ENCODE measurements at regions not wholly inside any gene's neighbourhood (a gene's known extent, or its start where the extent isn't known, plus 50 kb on each side); places are given as distances from the start of the nearest gene placed in this dataset.

GRCh38 chr6:37101991-37102298 lies 68.0 kb upstream of the PIM1 start:
- ATAC-seq (ENCODE audit: low FRiP score in 2 of 2) (no peak), DNase-seq (no peak)
- Histone ChIP-seq H3K36me3 (no peaks in the 10 kb centered on the region), H3K4me1 (peaks cover 24 to 27% (median 27%) of the 10 kb centered on the region in 4 donors), H3K9me3 (no peaks in the 10 kb centered on the region), H3K27me3 (no peaks in the 10 kb centered on the region), H3K27ac (peak overlapping the region; percentile 83 to 90 (median 87)), H3K4me3 (peak overlapping the region in 3 of 4 donors; percentile 43 to 52 (median 44))
- TF ChIP-seq POLR2A (IDR thresholded peaks at IDR 0.05) (no peak), POLR2AphosphoS5 (IDR thresholded peaks at IDR 0.05) (no peak), CTCF (IDR thresholded peaks at IDR 0.05) (no peak), EP300 (IDR thresholded peaks at IDR 0.05) (no peak)
- WGBS, 2 donors = 77 to 79% methylated on average over 5 of the region's 5 CpGs

GRCh38 chr6:37102299-37103168 lies 67.4 kb upstream of the PIM1 start:
- peaks cover 24 to 27% (median 27%) of the 10 kb centered on the region in 4 donors for H3K4me1 ChIP-seq
- peak; percentile 84 to 95 for DNase-seq
- WGBS, 2 donors = 3 to 5% methylated on average over 13 to 36 of the region's 36 CpGs
- H3K36me3 ChIP-seq = no peaks in the 10 kb centered on the region
- peak in 3 of 4 donors; percentile 69 to 87 (median 81) for TF ChIP-seq EP300 (IDR thresholded peaks at IDR 0.05)
- peak in 4 of 6 experiments; percentile 7 to 54 (median 24) for TF ChIP-seq CTCF (IDR thresholded peaks at IDR 0.05)
- peak; percentile 61 to 90 for TF ChIP-seq POLR2AphosphoS5 (IDR thresholded peaks at IDR 0.05)
- peak in 3 of 4 donors; percentile 15 to 71 (median 49) for TF ChIP-seq POLR2A (IDR thresholded peaks at IDR 0.05)
- H3K4me3 ChIP-seq = peak overlapping the region in 3 of 4 donors; percentile 43 to 52 (median 44)
- ATAC-seq (ENCODE audit: low FRiP score in 2 of 2) = peak; percentile 92 to 94
- H3K27me3 ChIP-seq = no peaks in the 10 kb centered on the region
- H3K9me3 ChIP-seq = no peaks in the 10 kb centered on the region
- peak overlapping the region; percentile 83 to 90 (median 87) for H3K27ac ChIP-seq

GRCh38 chr6:37103169-37104039 lies 66.5 kb upstream of the PIM1 start:
- peak overlapping the region; percentile 83 to 90 (median 87) for H3K27ac ChIP-seq
- no peaks in the 10 kb centered on the region for H3K36me3 ChIP-seq
- no peaks in the 10 kb centered on the region for H3K27me3 ChIP-seq
- peaks cover 24 to 27% (median 27%) of the 10 kb centered on the region in 4 donors for H3K4me1 ChIP-seq
- DNase-seq = peak; percentile 47 to 90
- peak overlapping the region in 3 of 4 donors; percentile 43 to 52 (median 44) for H3K4me3 ChIP-seq
- H3K9me3 ChIP-seq = no peaks in the 10 kb centered on the region
- peak in 1 of 2 donors; percentile 47 for TF ChIP-seq POLR2AphosphoS5 (IDR thresholded peaks at IDR 0.05)
- TF ChIP-seq CTCF (IDR thresholded peaks at IDR 0.05) = no peak
- TF ChIP-seq EP300 (IDR thresholded peaks at IDR 0.05) = peak in 1 of 4 donors; percentile 54
- TF ChIP-seq POLR2A (IDR thresholded peaks at IDR 0.05) = no peak
- 17 to 19% methylated on average over 10 of the region's 10 CpGs for WGBS, 2 donors
- ATAC-seq (ENCODE audit: low FRiP score in 2 of 2) = peak; percentile 39 to 86

GRCh38 chr6:37104824-37105147 lies 65.2 kb upstream of the PIM1 start:
- Histone ChIP-seq H3K27me3 (no peaks in the 10 kb centered on the region), H3K9me3 (no peaks in the 10 kb centered on the region), H3K4me3 (no peak overlapping the region), H3K4me1 (peaks cover 24 to 28% (median 27%) of the 10 kb centered on the region in 4 donors), H3K36me3 (no peaks in the 10 kb centered on the region), H3K27ac (peak overlapping the region in 3 of 4 donors; percentile 85 to 90 (median 89))
- DNase-seq (no peak), ATAC-seq (ENCODE audit: low FRiP score in 2 of 2) (no peak)
- WGBS, 2 donors = 88 to 92% methylated on average over 2 of the region's 2 CpGs
- TF ChIP-seq EP300 (IDR thresholded peaks at IDR 0.05) (no peak), POLR2A (IDR thresholded peaks at IDR 0.05) (no peak), CTCF (IDR thresholded peaks at IDR 0.05) (no peak), POLR2AphosphoS5 (IDR thresholded peaks at IDR 0.05) (no peak)
